BE2C (cell line): ENCODE measurements at regions not wholly inside any gene's neighbourhood (a gene's known extent, or its start where the extent isn't known, plus 50 kb on each side); places are given as distances from the start of the nearest gene placed in this dataset.

Experiments used
- DNase-seq: peaks from one replicate; pipeline ENCODE4 v3.0.0-alpha.2; 2020
- H3K27me3 ChIP-seq: fragments of 250-450 bp; sonication (Bioruptor Pico); 2 replicates; pipeline ENCODE4 v1.5.1; 2020; ENCODE audit warnings: mild to moderate bottlenecking
- H3K36me3 ChIP-seq: fragments of 250-450 bp; sonication (Bioruptor Pico); 2 replicates; pipeline ENCODE4 v1.5.1; 2020; ENCODE audit warnings: mild to moderate bottlenecking
- H3K4me1 ChIP-seq: fragments of 250-450 bp; sonication (Bioruptor Pico); 2 replicates; pipeline ENCODE4 v1.5.1; 2020
- H3K4me3 ChIP-seq: 2 replicates; pipeline ENCODE4 v1.5.1; 2011; ENCODE audit warnings: low read depth, low read length
- H3K9me3 ChIP-seq: fragments of 250-450 bp; sonication (Bioruptor Pico); 2 replicates; pipeline ENCODE4 v1.5.1; 2020
- TF ChIP-seq, protein P1 (sequence below): IDR thresholded peaks from 2 replicates; pipeline ENCODE4 v1.5.1; 2012; ENCODE audit warnings: mild to moderate bottlenecking, low read depth, low read length

DNA sequence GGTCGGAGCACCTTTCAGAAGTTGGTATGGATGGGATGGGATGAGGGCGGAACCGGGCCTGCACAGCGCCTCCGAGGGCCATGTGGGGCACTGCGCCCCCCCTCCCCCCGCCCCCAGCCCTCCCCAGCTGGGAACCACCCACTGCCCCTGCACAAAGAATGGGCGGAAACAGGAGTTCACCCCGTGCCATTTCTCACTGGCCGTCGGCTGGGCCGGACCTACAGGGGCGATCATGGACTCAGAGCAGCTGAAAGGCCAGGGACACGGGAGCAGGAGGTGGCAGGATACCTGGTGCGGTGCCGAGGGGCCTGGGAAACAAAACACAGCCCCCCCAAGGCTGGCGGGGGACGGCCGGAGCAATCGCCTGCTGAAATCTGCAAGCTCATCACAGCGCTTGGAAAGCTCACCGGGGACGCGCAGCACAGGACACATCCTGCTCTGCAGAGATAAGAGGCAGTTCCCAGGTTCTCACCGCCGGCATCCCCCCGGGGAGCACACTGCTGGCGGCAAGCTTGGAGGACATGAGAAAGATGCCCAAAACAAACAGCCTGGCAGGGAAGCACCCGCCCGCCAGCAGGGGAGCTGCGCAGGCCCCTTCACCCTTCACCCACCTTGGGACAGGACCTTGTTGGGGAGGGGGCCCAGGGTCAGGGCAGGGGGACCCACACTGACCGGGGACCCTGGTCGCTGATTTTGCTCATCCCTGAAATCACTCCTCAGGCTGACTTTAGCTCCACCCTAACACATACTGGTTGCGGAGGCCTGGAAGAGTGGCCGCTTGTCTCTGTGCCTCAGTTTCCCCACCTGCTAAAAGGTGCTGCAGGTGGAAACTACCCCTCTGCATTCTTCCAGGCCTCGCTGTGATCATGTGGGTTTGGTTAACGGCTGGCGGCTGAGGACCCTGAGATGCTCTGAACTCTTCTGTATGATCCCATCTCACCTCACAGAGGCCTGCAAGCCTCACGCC lies 263.9 kb downstream of the C16orf95 start:
- Histone ChIP-seq H3K9me3 (no peaks in the 10 kb centered on the region), H3K4me3 (no peak overlapping the region), H3K36me3 (no peaks in the 10 kb centered on the region), H3K4me1 (no peaks in the 10 kb centered on the region), H3K27me3 (no peaks in the 10 kb centered on the region)
- TF ChIP-seq, protein P1, sequence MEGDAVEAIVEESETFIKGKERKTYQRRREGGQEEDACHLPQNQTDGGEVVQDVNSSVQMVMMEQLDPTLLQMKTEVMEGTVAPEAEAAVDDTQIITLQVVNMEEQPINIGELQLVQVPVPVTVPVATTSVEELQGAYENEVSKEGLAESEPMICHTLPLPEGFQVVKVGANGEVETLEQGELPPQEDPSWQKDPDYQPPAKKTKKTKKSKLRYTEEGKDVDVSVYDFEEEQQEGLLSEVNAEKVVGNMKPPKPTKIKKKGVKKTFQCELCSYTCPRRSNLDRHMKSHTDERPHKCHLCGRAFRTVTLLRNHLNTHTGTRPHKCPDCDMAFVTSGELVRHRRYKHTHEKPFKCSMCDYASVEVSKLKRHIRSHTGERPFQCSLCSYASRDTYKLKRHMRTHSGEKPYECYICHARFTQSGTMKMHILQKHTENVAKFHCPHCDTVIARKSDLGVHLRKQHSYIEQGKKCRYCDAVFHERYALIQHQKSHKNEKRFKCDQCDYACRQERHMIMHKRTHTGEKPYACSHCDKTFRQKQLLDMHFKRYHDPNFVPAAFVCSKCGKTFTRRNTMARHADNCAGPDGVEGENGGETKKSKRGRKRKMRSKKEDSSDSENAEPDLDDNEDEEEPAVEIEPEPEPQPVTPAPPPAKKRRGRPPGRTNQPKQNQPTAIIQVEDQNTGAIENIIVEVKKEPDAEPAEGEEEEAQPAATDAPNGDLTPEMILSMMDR, result no peak
- no peak for DNase-seq

DNA sequence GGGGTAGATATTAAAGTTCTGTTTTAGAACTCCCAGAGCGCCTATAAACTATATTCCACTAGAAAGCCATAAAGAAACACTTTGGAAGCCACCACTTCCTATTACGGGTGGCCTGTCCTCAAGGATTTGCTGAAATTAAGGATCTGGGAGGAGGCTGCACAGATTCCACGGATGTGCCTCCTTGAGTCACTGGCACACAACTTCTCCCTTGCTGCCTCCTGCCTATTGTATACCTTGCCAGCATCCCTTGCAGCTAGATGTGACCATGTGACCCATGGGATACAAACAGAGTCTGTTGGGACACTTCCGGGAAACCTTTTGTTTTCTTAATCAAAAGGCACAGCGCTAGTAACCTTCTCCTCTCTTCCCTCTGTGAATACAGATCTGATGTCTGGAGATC lies 263.0 kb downstream of the C16orf95 start:
- Histone ChIP-seq H3K27me3 (no peaks in the 10 kb centered on the region), H3K9me3 (no peaks in the 10 kb centered on the region), H3K4me1 (no peaks in the 10 kb centered on the region), H3K4me3 (no peak overlapping the region), H3K36me3 (no peaks in the 10 kb centered on the region)
- TF ChIP-seq, protein P1, result no peak
- DNase-seq, result no peak

DNA sequence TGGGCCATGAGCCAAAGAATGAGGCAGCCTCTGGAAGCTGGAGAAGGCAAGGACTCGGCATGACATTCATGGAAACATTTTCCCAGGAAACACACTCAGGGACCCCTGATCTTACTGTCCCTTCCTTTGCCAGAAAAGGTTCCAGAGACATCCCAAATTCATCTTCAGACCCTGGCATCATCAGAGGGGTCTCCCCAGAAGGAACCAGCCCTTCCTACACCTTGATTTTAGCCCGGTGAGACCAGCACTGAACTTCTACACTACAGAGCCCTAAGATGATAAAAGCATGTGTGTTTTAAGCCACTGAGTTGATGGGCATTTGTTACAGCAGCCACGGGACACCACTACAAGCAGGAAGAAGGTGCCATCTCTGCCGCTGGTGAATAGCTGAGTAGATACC lies 262.3 kb downstream of the C16orf95 start:
- H3K36me3 ChIP-seq, result no peaks in the 10 kb centered on the region
- TF ChIP-seq, protein P1, result no peak
- DNase-seq, result no peak
- no peaks in the 10 kb centered on the region for H3K4me1 ChIP-seq
- H3K9me3 ChIP-seq, result no peaks in the 10 kb centered on the region
- H3K27me3 ChIP-seq, result no peaks in the 10 kb centered on the region; the same call in 1 of the 2 replicates
- H3K4me3 ChIP-seq, result no peak overlapping the region

DNA sequence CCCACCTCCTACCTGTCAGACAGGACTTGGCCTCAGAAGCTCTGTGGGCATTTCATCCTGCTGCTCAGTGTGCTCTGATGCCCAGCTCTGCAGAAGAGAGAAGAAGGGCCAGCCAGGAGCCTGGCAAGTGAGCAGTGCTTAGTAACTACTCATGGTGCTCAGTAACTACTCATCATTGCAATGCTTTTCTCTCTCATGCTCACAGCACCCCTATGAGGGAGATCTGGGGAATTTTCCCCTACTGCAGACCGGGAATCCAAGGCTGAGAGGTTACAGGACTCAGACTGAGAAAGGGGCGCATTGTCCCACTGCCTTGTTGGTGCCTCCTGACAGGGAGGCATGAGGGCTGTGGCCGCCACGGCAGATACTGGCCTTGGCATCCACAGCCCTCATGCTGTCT lies 261.1 kb downstream of the C16orf95 start:
- H3K9me3 ChIP-seq, result no peaks in the 10 kb centered on the region
- H3K4me3 ChIP-seq, result no peak overlapping the region
- no peak for DNase-seq
- TF ChIP-seq, protein P1, result no peak
- no peaks in the 10 kb centered on the region for H3K36me3 ChIP-seq
- peaks cover 3% of the 10 kb centered on the region for H3K27me3 ChIP-seq
- H3K4me1 ChIP-seq, result no peaks in the 10 kb centered on the region

DNA sequence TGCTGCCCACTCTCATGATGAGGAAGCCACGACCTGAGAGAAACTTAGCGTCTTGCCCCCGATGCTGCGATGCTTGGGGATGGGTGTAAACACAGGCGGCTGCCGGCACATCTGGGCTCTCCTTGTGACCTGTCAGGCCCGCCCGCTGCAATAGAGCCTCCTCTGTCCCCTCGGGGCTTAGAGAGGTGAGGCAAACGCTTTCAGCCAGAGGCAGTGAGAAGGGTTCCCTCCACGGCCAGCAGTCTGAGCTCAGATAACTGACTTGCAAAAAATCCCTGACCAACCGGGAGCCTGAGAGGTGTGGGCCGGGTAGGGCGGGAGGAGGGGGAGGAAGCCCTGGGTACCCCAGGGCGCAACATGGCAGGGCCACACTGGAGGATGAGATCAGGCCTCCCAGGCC lies 260.6 kb downstream of the C16orf95 start:
- Histone ChIP-seq H3K4me3 (no peak overlapping the region), H3K4me1 (no peaks in the 10 kb centered on the region), H3K9me3 (no peaks in the 10 kb centered on the region), H3K36me3 (no peaks in the 10 kb centered on the region), H3K27me3 (peaks cover 6% of the 10 kb centered on the region)
- no peak for DNase-seq
- TF ChIP-seq, protein P1, result no peak

DNA sequence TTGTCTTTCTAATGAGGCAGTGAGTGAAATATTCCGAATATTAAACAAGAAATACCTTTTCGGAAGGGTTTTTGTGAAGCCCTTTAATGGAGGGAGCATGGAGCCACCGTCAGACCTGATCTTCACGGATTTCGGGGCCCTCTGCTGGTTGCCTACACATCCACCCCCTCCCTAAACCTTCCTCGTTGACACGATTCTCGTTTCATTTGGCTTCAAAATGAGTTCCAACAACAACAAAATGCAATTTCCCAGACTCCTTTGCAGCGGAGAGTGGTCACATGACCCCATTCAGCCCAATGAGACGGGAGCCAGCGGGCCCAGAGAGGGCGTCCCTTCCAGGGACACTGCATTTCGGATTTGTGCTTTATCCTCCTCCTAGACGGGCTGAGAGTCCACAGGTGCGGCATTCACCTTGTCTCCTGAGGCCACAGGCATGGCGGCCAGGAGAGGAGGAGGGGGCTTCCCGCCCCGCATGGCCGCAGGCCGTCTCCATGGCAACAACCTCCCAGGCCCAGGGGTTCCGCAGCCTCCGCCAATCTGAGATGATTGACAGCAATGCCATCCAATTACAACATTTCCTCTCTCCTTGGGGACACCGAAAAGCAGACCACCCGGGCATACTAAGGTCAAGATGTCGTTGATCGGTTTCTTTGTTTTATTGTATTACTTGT lies 259.8 kb downstream of the C16orf95 start:
- no peak for DNase-seq
- TF ChIP-seq, protein P1, result no peak
- Histone ChIP-seq H3K36me3 (no peaks in the 10 kb centered on the region), H3K9me3 (no peaks in the 10 kb centered on the region), H3K4me3 (no peak overlapping the region), H3K4me1 (no peaks in the 10 kb centered on the region), H3K27me3 (peaks cover 9% of the 10 kb centered on the region)
